Right lobe of liver (tissue), 6 donors: ENCODE measurements at regions not wholly inside any gene's neighbourhood (a gene's known extent, or its start where the extent isn't known, plus 50 kb on each side); places are given as distances from the start of the nearest gene placed in this dataset.

ENCODE experiments used
- ATAC-seq, 4 donors: fragments of 200-7000 bp; cut with Tn5 transposase; one replicate each; pipeline ENCODE4 v1.9.1; 2020; ENCODE audit warnings: mild to moderate bottlenecking in 4 of 4, moderate library complexity in 4 of 4
- DNase-seq, 3 donors: peaks; one replicate each; pipeline ENCODE4 v3.0.0-alpha.2; 2020
- H3K27ac ChIP-seq, 3 donors: fragments of 200-600 bp; one replicate each; pipeline ENCODE4 v1.8.0; 2022
- H3K27me3 ChIP-seq, 2 donors: fragments of 200-600 bp; one replicate each; pipeline ENCODE4 v1.8.0; 2022
- H3K36me3 ChIP-seq, 4 donors: fragments of 200-600 bp; sonication (generic) in 1 of 4; one replicate each; pipeline versions ENCODE4 v1.5.1 to v1.8.0; 2017 to 2022; ENCODE audit warnings: control low read depth in 1 of 4
- H3K4me1 ChIP-seq, 4 donors: fragments of 200-600 bp; sonication (generic) in 1 of 4; one replicate each; pipeline versions ENCODE4 v1.5.1 to v1.8.0; 2017 to 2022; ENCODE audit warnings: control low read depth in 1 of 4
- H3K4me3 ChIP-seq, 3 donors: fragments of 200-600 bp; one replicate each; pipeline ENCODE4 v1.8.0; 2022
- H3K9me3 ChIP-seq, 4 donors: fragments of 200-600 bp; sonication (generic) in 1 of 4; one replicate each; pipeline versions ENCODE4 v1.5.1 to v1.8.0; 2017 to 2022; ENCODE audit warnings: control low read depth in 1 of 4
- POLR2A ChIP-seq: fragments of 450-650 bp; IDR thresholded peaks from one replicate; pipeline ENCODE4 v1.6.1; 2017; ENCODE audit warnings: antibody characterized with exemption, mild to moderate bottlenecking
- WGBS: methylation state at CpG from one replicate; pipeline ENCODE4 v1.1.6; 2018; ENCODE audit warnings: low coverage, low lambda C conversion rate; ENCODE audit not compliant: insufficient coverage; ENCODE audit errors: missing lambda C conversion rate; 5-methylcytosine and 5-hydroxymethylcytosine counted together
- intact Hi-C, 2 donors: fragments of 100-400 bp; cut with DNase I; formaldehyde crosslinking; loops; one replicate each; pipeline versions ENCODE4 v1.11.2 to v1.14.1; 2022
- TF ChIP-seq, protein P1 (sequence below), 4 donors: fragments of 200-600 bp in 3 of 4; fragments of 450-650 bp in 1 of 4; IDR thresholded peaks; one replicate each; pipeline versions ENCODE4 v1.5.1 to v1.8.0; 2016 to 2022; ENCODE audit warnings: antibody characterized with exemption in 4 of 4, mild to moderate bottlenecking in 2 of 4
- donor health status: DM: no; HTN: yes; CAD: no.
- donor health status: DM: no; HTN: no; CAD: no.
- donor health status: DM: no; HTN: no; CAD: no.
- donor health status: DM: no; HTN: yes; CAD: no.
- donor health status: DM: no; HTN: yes; CAD: no.

DNA sequence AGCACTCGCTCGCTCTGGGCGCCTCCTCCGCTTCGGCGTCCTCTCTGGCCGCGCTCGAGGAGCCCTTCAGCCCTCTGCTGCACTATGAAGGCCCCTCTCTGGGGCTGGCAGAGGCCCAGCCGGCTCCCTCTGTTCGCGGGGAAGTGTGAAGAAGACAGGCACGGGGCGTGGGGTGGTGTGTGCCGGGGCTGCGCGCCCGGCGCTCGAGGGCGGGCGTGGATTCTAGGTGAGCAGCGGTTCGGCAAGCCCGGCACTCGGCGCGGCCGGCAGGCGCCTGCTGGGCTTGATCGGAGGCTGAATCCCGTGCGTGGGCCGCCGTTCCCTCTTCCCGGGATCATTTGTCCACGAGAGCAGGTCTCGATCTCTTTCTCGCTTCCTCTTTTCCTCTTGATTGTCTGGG, 153.0 kb downstream of the SLC35B3 start:
- Histone ChIP-seq H3K27me3 (no peaks in the 10 kb centered on the region), H3K9me3 (no peaks in the 10 kb centered on the region), H3K27ac (no peak overlapping the region), H3K4me1 (no peaks in the 10 kb centered on the region), H3K36me3 (no peaks in the 10 kb centered on the region), H3K4me3 (no peak overlapping the region)
- no peak for DNase-seq
- TF ChIP-seq POLR2A = no peak
- TF ChIP-seq, protein P1, sequence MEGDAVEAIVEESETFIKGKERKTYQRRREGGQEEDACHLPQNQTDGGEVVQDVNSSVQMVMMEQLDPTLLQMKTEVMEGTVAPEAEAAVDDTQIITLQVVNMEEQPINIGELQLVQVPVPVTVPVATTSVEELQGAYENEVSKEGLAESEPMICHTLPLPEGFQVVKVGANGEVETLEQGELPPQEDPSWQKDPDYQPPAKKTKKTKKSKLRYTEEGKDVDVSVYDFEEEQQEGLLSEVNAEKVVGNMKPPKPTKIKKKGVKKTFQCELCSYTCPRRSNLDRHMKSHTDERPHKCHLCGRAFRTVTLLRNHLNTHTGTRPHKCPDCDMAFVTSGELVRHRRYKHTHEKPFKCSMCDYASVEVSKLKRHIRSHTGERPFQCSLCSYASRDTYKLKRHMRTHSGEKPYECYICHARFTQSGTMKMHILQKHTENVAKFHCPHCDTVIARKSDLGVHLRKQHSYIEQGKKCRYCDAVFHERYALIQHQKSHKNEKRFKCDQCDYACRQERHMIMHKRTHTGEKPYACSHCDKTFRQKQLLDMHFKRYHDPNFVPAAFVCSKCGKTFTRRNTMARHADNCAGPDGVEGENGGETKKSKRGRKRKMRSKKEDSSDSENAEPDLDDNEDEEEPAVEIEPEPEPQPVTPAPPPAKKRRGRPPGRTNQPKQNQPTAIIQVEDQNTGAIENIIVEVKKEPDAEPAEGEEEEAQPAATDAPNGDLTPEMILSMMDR (IDR thresholded peaks at IDR 0.05) = no peak
- ATAC-seq = no peak
- intact Hi-C loops = no loop called here
- WGBS = 87% methylated on average over 7 of the region's 39 CpGs

- intact Hi-C loops = no loop called here
- WGBS = 61% methylated on average over 15 of the region's 15 CpGs
- Histone ChIP-seq H3K27ac (no peak overlapping the region), H3K9me3 (no peaks in the 10 kb centered on the region), H3K36me3 (no peaks in the 10 kb centered on the region), H3K27me3 (no peaks in the 10 kb centered on the region), H3K4me3 (no peak overlapping the region), H3K4me1 (no peaks in the 10 kb centered on the region)
- no peak for ATAC-seq
- TF ChIP-seq, protein P1 (IDR thresholded peaks at IDR 0.05) = no peak
- no peak for TF ChIP-seq POLR2A
- DNase-seq = no peak
These were observed 156.1 kb downstream of the SLC35B3 start for GRCh38 chr6:8279041-8279805.

GRCh38 chr6:8278562-8278961, 156.8 kb downstream of the SLC35B3 start:
- 54% methylated on average over 5 of the region's 8 CpGs for WGBS
- no peak for DNase-seq
- intact Hi-C loops = no loop called here

GRCh38 chr6:8277769-8278168, 157.6 kb downstream of the SLC35B3 start:
- H3K36me3 ChIP-seq = no peaks in the 10 kb centered on the region
- no peak overlapping the region for H3K4me3 ChIP-seq
- TF ChIP-seq, protein P1 (IDR thresholded peaks at IDR 0.05) = no peak
- no peak for TF ChIP-seq POLR2A
- no peaks in the 10 kb centered on the region for H3K4me1 ChIP-seq
- 31% methylated on average over 7 of the region's 7 CpGs for WGBS
- no peaks in the 10 kb centered on the region for H3K9me3 ChIP-seq
- ATAC-seq (no peak), DNase-seq (no peak)
- H3K27me3 ChIP-seq = no peaks in the 10 kb centered on the region
- intact Hi-C loops = no loop called here
- H3K27ac ChIP-seq = no peak overlapping the region

More at GRCh38 chr6:8278562-8278961, 156.8 kb downstream of the SLC35B3 start:
- Histone ChIP-seq H3K4me1 (no peaks in the 10 kb centered on the region), H3K36me3 (no peaks in the 10 kb centered on the region), H3K27ac (no peak overlapping the region), H3K9me3 (no peaks in the 10 kb centered on the region), H3K4me3 (no peak overlapping the region), H3K27me3 (no peaks in the 10 kb centered on the region)
- ATAC-seq = no peak
- TF ChIP-seq, protein P1 (IDR thresholded peaks at IDR 0.05) = no peak
- TF ChIP-seq POLR2A = no peak
